Colonic mucosa (tissue), 4 donors: ENCODE measurements at regions not wholly inside any gene's neighbourhood (a gene's known extent, or its start where the extent isn't known, plus 50 kb on each side); places are given as distances from the start of the nearest gene placed in this dataset.

ENCODE experiments used
- DNase-seq: peaks from one replicate; pipeline ENCODE4 v3.0.0-alpha.2; 2020
- H3K27ac ChIP-seq: fragments of 200-600 bp; one replicate; pipeline ENCODE4 v1.8.0; 2021
- H3K27me3 ChIP-seq: fragments of 200-600 bp; one replicate; pipeline ENCODE4 v1.8.0; 2021
- H3K36me3 ChIP-seq: fragments of 200-600 bp; one replicate; pipeline ENCODE4 v1.8.0; 2021
- H3K4me1 ChIP-seq: fragments of 200-600 bp; one replicate; pipeline ENCODE4 v1.8.0; 2021; ENCODE audit warnings: mild to moderate bottlenecking
- H3K4me3 ChIP-seq: fragments of 200-600 bp; one replicate; pipeline ENCODE4 v1.8.0; 2021
- H3K9ac ChIP-seq, 2 donors: one replicate each; pipeline ENCODE4 v1.7.0; 2013; ENCODE audit warnings: control low read depth in 2 of 2, low read depth in 2 of 2, low read length in 2 of 2
- H3K9me3 ChIP-seq: fragments of 200-600 bp; one replicate; pipeline ENCODE4 v1.8.0; 2021
- CTCF ChIP-seq: fragments of 200-600 bp; IDR thresholded peaks from one replicate; pipeline ENCODE4 v1.8.0; 2022; ENCODE audit warnings: antibody characterized with exemption, mild to moderate bottlenecking
- intact Hi-C: fragments of 100-400 bp; cut with DNase I; formaldehyde crosslinking; loops from one replicate; pipeline ENCODE4 v1.14.1; 2022
- donor health status: healthy.
- donor health status: DM: no; HTN: no; CAD: no.
- donor health status: DM: no; HTN: no; CAD: no.

DNA sequence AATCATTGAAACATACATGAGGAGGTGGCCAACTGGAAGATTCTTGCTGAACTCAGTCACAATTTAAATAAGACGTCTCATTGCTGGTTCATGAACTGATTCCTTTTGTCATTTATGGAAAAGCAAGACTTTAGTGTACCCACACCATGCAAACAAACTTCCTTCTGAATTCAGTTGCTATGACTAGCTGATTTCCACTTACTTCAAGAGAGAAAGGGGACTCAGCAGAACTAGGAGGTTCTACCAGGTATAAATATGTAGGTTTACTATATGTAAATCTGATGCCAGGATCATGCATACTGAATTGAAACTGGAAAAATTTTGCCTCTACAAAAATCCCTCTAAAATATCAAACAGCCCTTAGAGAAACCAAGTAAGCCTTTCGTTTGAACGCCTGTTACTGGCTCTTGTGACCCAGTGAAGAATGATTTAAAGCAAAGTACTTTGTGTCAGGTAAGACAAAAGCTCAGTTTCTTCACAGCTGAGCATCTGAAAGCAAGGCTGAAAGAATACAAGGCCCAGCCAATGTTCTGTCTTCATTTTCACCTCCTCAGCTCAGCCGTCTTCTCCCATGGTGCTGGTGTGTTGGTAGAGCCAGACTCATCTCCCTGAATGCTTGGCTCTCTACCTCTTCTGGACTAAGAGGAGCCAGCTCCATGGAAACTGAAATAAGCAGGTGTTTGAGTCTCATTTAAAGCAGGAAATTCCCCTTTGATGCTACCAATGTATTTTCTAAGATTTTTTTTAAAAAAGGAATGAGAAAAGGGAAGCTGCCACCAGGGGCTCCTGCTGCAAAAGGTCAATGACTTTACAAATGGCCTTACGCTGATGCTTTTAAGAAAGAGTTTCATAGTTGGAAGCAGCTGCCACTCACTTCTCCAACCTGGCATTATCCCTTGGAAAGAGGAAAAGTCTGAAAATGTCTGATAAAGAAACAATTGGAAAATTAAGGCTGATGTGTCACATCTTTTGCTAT is 301.6 kb downstream of the EFHB start:
- no peak overlapping the region for H3K4me3 ChIP-seq
- no peaks in the 10 kb centered on the region for H3K27me3 ChIP-seq
- no peak for DNase-seq
- no peak overlapping the region for H3K27ac ChIP-seq
- no peak overlapping the region for H3K9ac ChIP-seq
- intact Hi-C loops, result no loop called here
- no peaks in the 10 kb centered on the region for H3K4me1 ChIP-seq
- no peak for TF ChIP-seq CTCF
- no peaks in the 10 kb centered on the region for H3K9me3 ChIP-seq
- no peaks in the 10 kb centered on the region for H3K36me3 ChIP-seq

DNA sequence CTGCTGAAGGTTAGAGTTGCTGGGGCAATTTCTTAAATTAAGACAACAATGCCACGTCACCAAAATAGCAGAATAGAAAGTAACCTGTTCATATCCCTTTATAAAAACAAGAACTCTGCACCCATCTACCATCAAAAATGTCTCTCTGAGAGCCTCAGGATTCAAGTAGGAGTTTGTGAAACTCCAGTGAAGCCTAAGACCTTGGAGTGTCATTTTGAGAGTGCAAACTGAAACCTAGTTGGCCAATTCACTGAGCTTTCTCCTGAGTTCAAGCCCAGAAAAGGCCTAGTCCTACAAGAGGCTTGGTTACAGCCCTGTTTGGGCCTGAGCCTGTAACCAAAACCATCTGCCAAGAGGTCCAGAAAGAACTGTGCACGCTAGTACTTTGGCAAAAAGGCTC is 335.1 kb downstream of the EFHB start:
- H3K4me3 ChIP-seq, result no peak overlapping the region
- H3K36me3 ChIP-seq, result no peaks in the 10 kb centered on the region
- no peaks in the 10 kb centered on the region for H3K27me3 ChIP-seq
- no peaks in the 10 kb centered on the region for H3K4me1 ChIP-seq
- H3K9me3 ChIP-seq, result no peaks in the 10 kb centered on the region
- no peak for TF ChIP-seq CTCF
- H3K9ac ChIP-seq, result no peak overlapping the region
- no peak for DNase-seq
- H3K27ac ChIP-seq, result no peak overlapping the region
- intact Hi-C loops, result no loop called here

DNA sequence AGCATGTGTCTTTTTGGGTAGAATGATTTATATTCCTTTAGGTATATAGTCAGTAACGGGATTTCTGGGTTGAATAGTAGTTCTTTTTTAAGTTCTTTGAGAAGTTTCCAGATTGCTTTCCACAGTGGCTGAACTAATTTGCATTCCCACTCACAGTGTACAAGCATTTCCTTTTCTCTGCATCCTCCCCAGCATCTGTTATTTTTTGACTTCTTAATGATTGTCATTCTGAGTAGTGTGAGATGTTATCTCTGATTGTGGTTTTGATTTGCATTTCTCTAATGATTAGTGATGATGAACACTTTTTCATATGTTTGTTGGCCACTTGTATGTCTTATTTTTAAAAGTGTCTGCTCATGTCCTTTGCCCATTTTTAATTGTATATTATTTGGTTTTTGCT is 337.6 kb downstream of the EFHB start:
- Histone ChIP-seq H3K4me3 (no peak overlapping the region), H3K9me3 (no peaks in the 10 kb centered on the region), H3K27me3 (no peaks in the 10 kb centered on the region), H3K9ac (no peak overlapping the region), H3K4me1 (no peaks in the 10 kb centered on the region), H3K36me3 (no peaks in the 10 kb centered on the region), H3K27ac (no peak overlapping the region)
- intact Hi-C loops, result no loop called here
- no peak for DNase-seq
- no peak for TF ChIP-seq CTCF

GRCh38 chr3:19595884-19596283 is 338.1 kb downstream of the EFHB start:
- TF ChIP-seq CTCF, result no peak
- Histone ChIP-seq H3K4me3 (no peak overlapping the region), H3K9ac (no peak overlapping the region), H3K9me3 (no peaks in the 10 kb centered on the region), H3K27me3 (no peaks in the 10 kb centered on the region), H3K4me1 (no peaks in the 10 kb centered on the region), H3K36me3 (no peaks in the 10 kb centered on the region), H3K27ac (no peak overlapping the region)
- no peak for DNase-seq
- intact Hi-C loops, result no loop called here
